NT2/D1 (cell line): ENCODE measurements at regions not wholly inside any gene's neighbourhood (a gene's known extent, or its start where the extent isn't known, plus 50 kb on each side); places are given as distances from the start of the nearest gene placed in this dataset.

ENCODE experiments used
- SUZ12 ChIP-seq: IDR thresholded peaks from 2 replicates; pipeline ENCODE4 v1.6.1; 2011; ENCODE audit not compliant: insufficient read length, insufficient read depth; ENCODE audit errors: extremely low read depth
- ZNF274 ChIP-seq: IDR thresholded peaks from 2 replicates; pipeline ENCODE4 v1.6.1; 2011; ENCODE audit warnings: mild to moderate bottlenecking, low read depth, low read length

- no peak for TF ChIP-seq ZNF274
- no peak for TF ChIP-seq SUZ12
Measured at GRCh38 chr10:131797626-131798025, 103.2 kb upstream of the PPP2R2D start.
